Amniotic stem cell (primary cell): ENCODE measurements at regions not wholly inside any gene's neighbourhood (a gene's known extent, or its start where the extent isn't known, plus 50 kb on each side); places are given as distances from the start of the nearest gene placed in this dataset.

Experiments used
- DNase-seq: peaks from one replicate; lab custom pipeline; 2025; lab: John Stamatoyannopoulos, UW

DNA sequence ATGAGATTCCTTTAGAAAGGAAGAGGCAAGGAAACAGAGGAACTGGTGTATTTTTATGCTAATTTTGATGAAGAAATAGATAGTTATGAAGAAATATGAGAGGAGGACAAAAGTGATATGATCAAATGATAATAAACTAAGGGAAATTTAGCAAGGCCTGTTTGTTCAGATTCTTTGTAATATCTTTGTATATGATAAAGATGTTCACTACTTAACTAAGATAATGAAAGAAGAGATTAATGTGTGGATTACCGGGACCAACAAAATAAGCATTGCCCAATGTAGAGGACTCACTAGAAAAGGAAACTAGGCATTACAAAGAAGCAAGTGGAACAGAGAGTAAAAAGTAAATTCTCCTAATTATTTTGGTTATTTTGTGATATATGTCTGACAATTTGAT, 99.0 kb upstream of the FIGN start:
- DNase-seq = no peak

DNA sequence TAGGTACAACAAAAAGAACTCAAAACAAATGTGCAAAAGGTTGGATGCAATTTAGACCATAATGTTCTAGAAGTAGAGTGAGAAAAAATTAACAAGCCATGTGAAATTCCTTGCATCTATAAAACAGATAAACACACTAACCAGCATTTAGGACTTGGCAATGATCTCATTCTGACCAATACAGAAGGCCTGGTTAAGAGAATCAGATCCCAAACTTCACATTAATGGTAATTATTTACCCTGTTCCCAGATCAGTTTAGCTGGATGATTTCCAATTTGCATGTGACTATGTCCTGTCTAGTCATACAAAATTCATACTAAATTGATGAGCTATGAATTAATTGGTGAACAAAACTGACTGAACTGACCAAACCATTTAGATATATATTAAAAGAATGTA, 98.4 kb upstream of the FIGN start:
- DNase-seq = no peak

DNA sequence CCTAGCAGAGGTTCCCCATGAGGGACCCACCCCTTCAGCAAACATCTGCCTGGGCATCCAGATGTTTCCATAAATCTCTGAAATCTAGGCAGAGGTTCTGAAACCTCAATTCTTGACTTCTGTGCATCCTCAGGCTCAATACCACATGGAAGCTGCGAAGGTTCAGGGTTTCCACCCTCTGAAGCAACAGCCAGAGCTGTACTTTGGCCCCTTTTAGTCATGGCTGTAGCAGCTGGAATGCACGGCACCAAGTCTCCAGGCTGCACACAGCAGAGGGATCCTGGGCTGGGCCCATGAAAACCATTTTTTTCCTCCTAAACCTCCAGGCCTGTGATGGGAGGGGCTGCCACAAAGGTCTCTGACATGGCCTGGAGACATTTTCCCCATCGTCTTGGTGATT, 93.0 kb upstream of the FIGN start:
- no peak for DNase-seq

DNA sequence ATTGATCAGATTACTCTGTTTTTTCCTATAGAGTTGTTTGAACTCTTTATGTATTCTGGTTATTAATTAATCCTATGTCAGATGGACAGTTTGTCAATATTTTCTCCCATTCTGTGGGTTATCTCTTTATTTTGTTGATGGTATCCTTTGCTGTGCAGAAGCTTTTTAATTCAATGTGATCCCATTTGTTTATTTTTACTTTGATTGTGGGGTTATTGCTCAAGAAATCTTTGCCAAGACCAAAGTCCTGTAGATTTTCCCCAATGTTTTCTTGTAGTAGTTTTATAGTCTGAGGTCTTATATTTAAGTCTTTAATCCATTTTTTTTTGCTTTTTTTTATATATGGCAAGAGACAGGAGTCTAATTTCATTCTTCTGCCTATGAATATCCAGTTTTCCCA, 86.2 kb upstream of the FIGN start:
- DNase-seq = no peak

DNA sequence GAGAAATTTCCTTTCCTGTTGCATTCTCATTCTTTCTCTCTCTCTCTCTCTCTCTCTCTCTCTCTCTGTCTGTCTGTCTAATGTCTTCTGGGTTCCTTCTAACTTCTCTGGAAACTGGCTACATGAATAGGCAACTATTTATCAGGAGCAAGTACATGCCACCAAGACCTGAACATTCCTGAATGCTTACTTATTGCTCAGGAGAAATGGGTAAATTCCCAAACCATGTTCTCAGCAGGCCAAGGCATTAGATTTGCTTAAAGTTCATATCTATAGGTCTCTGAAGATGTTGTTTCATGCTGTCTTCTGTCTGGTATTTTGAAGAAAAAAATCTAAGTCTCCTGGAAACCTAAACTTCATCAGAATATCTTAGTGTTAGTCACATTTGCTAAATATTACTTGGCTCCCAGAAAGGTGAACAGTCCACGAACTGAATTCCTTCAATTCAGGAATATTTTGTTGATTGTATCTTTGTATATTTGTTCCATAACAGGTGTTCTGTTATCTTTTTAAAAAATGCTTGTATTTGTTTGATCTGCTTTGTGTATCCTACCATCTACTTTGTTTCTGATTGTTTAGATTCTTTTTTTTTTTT, 77.2 kb upstream of the FIGN start:
- DNase-seq = no peak

DNA sequence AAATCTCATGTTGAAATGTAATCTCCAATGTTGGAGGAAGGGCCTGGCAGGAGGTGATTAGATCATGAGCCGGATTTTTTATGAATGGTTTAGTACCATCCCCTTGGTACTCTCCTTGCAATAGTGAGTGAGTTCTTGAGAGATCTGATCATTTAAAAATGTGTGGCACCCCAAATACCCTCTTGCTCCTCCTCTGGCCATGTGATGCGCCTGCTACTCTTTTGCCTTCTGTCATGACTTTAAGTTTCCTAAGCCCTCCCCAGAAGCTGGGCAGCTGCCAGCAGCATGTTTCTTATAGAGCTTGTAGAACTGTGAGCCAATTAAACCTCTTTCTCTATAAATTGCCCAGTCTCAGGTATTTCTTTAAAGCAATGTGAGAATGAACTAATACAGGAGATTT, 72.6 kb upstream of the FIGN start:
- no peak for DNase-seq

DNA sequence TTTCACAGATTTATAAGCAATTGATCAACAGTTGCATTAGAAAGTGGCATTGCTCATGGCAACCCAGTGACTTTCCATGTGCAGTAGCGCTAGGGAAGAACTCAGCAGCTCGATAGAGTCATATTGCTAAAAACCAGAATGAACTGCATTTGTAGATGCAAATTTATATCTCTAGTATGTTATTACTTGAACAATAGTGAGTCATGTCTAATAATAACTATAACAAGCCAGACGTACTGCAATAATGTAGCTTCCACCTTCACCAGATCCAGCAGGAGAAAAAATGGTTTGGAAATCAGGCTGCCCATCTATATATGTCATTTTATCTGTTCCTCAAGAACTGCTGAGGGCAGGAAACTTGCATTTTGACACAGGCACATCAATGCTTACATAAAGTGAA, 66.5 kb upstream of the FIGN start:
- no peak for DNase-seq

DNA sequence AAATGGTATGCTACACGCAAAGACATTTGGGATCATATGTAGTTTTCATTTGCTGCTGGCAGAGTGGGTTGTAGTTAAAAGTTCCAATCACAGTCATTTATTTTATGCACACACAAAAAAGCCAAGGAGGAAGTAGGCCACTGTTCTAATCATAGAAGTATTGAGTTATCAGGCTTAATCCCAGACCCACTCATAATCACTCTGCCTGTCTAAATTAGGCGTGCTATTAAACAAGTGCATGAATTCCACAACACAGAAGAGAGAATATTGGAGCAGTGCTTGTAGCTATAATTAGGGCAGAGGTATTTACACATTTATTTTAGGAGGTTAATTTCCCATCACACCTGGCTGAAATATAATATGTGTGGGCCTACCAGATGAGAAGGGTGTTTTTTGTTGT, 65.7 kb upstream of the FIGN start:
- no peak for DNase-seq

DNA sequence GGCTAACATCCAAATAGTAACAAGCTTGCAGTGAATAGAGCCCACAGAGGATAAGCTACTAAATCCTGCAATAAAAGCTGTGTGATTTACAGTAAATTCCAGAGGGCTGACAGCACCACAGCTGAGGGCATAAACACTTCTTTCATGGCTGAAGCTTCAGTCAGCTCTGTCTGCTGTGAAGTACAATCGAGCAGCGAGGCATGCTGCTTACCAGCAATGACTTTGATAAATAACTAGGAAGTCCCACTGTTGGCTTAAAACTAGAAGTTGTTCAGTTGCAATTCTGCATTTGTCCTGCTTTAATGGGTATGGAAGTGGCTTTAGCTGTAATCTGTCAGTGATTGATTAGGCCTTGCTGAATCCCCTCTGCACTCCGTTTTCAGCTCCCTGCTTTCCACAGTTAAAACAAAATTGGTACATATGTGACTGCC, 65.2 kb upstream of the FIGN start:
- no peak for DNase-seq

DNA sequence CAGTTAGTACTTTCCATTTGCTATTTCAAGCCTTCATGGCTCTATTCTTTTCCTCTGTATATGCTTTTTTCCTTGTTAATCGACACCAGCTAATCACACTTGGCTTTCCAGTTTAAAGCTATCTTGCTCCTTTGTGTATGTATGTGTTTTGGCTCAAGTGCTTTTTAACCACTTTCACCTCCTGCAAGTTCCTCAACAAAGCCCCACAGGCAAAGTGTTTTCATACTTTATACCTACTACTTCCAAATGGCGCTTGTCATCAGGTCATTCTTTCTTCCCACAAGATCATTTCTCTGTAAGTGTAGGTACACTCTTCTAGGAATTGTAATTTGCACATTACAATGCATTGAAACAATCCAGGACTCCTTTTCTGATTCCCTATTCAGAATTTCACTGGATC, 64.0 kb upstream of the FIGN start:
- DNase-seq = no peak

DNA sequence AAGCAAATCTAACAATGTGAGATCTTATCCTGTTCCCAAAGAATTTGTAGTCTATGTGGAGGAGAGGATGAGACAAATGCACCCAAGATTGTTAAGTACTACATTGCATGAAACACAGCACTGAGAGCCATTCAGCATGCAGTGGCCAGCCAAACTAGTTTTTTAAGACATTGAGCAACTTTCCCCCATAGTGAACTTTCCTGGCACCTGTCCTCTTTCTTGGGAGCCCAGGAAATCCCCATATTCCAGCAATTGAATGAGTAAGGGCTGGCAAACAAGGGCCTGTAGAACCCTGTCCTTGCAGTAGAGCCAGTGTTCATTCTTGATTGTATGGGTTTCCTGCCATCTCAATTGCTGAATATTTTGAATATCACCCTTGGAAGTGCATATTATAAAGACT, 58.8 kb upstream of the FIGN start:
- DNase-seq = no peak
